BE2C (cell line): ENCODE measurements at regions not wholly inside any gene's neighbourhood (a gene's known extent, or its start where the extent isn't known, plus 50 kb on each side); places are given as distances from the start of the nearest gene placed in this dataset.

Experiments
- DNase-seq: peaks from one replicate; pipeline ENCODE4 v3.0.0-alpha.2; 2020
- H3K27me3 ChIP-seq: fragments of 250-450 bp; sonication (Bioruptor Pico); 2 replicates; pipeline ENCODE4 v1.5.1; 2020; ENCODE audit warnings: mild to moderate bottlenecking
- H3K36me3 ChIP-seq: fragments of 250-450 bp; sonication (Bioruptor Pico); 2 replicates; pipeline ENCODE4 v1.5.1; 2020; ENCODE audit warnings: mild to moderate bottlenecking
- H3K4me1 ChIP-seq: fragments of 250-450 bp; sonication (Bioruptor Pico); 2 replicates; pipeline ENCODE4 v1.5.1; 2020
- H3K4me3 ChIP-seq: 2 replicates; pipeline ENCODE4 v1.5.1; 2011; ENCODE audit warnings: low read depth, low read length
- H3K9me3 ChIP-seq: fragments of 250-450 bp; sonication (Bioruptor Pico); 2 replicates; pipeline ENCODE4 v1.5.1; 2020
- TF ChIP-seq, protein P1 (sequence below): IDR thresholded peaks from 2 replicates; pipeline ENCODE4 v1.5.1; 2012; ENCODE audit warnings: mild to moderate bottlenecking, low read depth, low read length

DNA sequence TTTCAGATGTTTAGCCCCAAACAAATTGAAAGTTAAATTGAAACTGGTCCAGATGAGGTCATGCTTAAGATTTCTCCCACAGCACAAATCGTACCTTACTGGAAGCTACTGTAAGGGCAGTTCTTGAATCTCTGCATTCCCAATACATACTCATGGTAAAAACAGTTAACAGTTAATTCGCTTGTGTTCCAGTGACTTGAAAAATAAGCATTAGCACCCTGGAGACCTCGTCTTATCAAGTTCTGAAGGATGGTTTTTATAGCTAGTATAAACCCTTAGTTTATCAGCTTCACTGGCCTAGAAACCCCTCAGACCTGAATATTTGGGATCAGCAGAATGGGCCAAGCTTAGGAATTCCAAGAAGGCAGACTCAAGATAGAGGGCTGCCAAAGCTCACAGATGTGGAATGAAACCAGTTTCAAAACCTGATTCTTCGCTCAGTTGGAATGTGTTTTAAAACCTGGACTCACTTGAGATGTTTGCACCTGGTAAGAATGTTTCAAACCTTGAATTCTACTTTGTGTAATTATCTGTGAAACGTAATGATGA is 103.6 kb downstream of the C9orf152 start:
- Histone ChIP-seq H3K4me1 (peaks cover 3% of the 10 kb centered on the region), H3K4me3 (no peak overlapping the region), H3K9me3 (no peaks in the 10 kb centered on the region), H3K36me3 (no peaks in the 10 kb centered on the region), H3K27me3 (no peaks in the 10 kb centered on the region)
- no peak for DNase-seq
- TF ChIP-seq, protein P1, sequence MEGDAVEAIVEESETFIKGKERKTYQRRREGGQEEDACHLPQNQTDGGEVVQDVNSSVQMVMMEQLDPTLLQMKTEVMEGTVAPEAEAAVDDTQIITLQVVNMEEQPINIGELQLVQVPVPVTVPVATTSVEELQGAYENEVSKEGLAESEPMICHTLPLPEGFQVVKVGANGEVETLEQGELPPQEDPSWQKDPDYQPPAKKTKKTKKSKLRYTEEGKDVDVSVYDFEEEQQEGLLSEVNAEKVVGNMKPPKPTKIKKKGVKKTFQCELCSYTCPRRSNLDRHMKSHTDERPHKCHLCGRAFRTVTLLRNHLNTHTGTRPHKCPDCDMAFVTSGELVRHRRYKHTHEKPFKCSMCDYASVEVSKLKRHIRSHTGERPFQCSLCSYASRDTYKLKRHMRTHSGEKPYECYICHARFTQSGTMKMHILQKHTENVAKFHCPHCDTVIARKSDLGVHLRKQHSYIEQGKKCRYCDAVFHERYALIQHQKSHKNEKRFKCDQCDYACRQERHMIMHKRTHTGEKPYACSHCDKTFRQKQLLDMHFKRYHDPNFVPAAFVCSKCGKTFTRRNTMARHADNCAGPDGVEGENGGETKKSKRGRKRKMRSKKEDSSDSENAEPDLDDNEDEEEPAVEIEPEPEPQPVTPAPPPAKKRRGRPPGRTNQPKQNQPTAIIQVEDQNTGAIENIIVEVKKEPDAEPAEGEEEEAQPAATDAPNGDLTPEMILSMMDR: no peak

DNA sequence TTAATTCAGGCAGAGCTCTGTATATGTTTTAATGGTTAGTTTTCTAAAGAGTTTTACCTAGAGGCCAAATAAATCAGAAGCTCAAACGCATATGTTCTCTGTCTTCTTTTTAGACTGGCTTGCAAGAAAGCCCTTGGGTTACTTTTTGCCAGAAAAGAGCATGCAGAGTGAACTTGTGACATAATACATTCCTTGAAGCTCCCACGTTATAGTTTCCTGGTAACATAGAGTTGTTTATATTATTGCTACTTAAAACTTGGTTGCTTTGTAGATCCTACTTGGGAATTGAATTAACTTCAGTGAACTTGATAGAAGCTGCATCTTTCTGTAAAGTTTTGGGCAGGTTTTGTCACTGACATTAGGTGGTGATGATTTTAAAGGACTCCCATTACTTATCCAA is 102.9 kb downstream of the C9orf152 start:
- no peaks in the 10 kb centered on the region for H3K27me3 ChIP-seq
- peaks cover 3% of the 10 kb centered on the region for H3K4me1 ChIP-seq
- TF ChIP-seq, protein P1: no peak
- no peaks in the 10 kb centered on the region for H3K36me3 ChIP-seq
- H3K9me3 ChIP-seq: no peaks in the 10 kb centered on the region
- no peak for DNase-seq
- H3K4me3 ChIP-seq: no peak overlapping the region

DNA sequence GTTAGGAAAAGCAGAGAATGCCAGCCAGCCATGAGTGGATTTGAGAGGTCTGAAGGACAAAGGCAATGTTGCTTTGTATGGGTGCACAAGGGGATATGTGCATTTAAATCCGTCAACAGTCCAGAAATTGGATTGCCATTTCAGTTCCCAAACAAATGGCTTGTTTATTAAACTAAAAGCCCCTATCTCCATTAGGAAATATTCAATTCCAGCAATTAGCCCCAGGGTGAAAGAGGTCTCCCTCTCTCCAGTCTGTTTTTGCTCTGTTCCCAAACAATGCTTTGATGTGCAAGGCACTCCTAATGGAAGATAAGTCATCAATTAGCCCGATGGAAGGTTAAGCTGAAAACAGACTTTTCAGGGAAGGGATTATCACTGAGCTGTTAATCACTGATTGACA is 101.3 kb downstream of the C9orf152 start:
- peaks cover 3% of the 10 kb centered on the region for H3K4me1 ChIP-seq
- DNase-seq: peak; percentile 45
- no peaks in the 10 kb centered on the region for H3K9me3 ChIP-seq
- TF ChIP-seq, protein P1: no peak
- H3K4me3 ChIP-seq: no peak overlapping the region
- H3K27me3 ChIP-seq: no peaks in the 10 kb centered on the region
- no peaks in the 10 kb centered on the region for H3K36me3 ChIP-seq

DNA sequence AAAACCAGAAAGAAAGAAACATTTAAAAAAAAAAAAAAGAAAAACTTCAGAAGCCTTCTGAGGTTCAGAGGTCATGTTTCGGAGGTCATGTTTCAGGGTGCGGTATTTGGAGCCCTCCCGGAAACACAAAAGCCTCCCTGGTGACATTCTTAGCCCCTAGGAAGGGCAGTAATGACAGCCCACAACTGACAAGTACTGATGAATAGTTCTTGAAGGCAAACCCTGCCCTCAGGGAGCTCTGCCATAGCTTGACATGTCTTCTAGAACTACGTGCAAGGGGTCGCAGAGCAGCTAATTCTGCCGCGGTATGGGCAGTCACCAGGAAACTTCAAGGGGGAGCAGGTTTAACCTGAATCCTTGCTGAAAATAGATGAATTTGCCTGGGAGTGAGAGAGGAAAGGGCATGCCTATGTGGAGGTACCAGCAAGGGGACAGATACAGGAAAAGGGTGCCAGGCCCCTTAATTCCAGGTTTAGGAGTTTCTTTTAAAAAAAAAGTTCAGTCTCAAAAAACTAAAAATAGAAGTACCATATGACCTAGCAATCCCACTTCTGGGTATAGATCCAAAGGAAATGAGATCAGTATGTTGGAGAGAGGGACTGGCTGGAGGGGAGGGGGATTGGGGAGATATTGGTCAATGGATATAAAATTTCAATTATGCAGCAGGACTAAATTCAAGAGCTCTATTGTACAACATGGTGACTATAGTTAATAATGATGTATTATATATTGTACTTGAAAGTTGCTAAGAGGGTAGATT is 98.4 kb downstream of the C9orf152 start:
- Histone ChIP-seq H3K9me3 (no peaks in the 10 kb centered on the region), H3K4me3 (no peak overlapping the region), H3K27me3 (no peaks in the 10 kb centered on the region), H3K36me3 (no peaks in the 10 kb centered on the region), H3K4me1 (peaks cover 3% of the 10 kb centered on the region; the same call in 1 of the 2 replicates)
- TF ChIP-seq, protein P1: no peak
- no peak for DNase-seq

DNA sequence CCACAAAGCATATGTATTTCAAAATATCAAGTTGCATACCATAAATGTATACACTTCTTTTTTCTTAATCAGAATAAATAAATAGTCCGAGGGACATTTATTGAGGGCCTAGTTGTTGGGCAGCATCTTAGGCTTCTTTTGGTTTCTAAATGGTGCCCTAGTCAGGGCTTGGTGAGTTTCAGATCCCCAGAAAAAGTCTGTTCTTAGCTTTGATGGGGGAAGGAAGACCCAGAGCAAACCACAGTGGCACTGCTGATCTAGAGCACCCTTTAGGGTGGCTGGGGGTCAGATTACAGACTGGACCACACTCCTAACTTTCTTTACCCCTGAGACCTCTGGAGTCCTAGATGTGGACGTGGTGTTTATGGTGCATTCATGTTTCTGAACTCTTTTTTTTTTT is 97.8 kb downstream of the C9orf152 start:
- TF ChIP-seq, protein P1: no peak
- Histone ChIP-seq H3K36me3 (no peaks in the 10 kb centered on the region), H3K4me3 (no peak overlapping the region), H3K9me3 (no peaks in the 10 kb centered on the region), H3K27me3 (no peaks in the 10 kb centered on the region), H3K4me1 (peaks cover 3% of the 10 kb centered on the region; the same call in 1 of the 2 replicates)
- no peak for DNase-seq

DNA sequence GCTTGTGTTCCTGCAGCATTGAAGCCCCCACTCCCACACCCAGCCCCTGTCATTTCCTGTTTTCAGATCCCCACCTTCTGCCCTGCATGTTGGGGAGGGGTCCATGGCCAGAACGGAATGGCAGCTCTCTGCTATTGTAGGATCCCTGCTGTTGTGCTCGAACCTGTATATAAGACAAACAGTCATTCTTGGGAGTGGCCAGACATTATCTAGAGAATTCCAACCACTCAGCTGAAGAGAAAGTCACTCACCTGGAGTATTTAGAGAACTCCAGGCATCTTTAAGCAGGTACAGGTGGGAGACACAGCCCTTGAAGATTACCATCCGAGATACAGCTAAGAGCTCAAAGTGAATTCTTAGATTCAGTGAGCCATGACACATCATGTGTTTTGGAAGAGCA is 96.1 kb downstream of the C9orf152 start:
- TF ChIP-seq, protein P1: no peak
- Histone ChIP-seq H3K27me3 (no peaks in the 10 kb centered on the region), H3K9me3 (no peaks in the 10 kb centered on the region), H3K4me3 (no peak overlapping the region), H3K4me1 (peaks cover 3% of the 10 kb centered on the region; the same call in 1 of the 2 replicates), H3K36me3 (no peaks in the 10 kb centered on the region)
- no peak for DNase-seq
